SU-DHL-6 (cell line): ENCODE measurements at regions not wholly inside any gene's neighbourhood (a gene's known extent, or its start where the extent isn't known, plus 50 kb on each side); places are given as distances from the start of the nearest gene placed in this dataset.

Source experiments
- EZH2phosphoT487 ChIP-seq: fragments of 200-600 bp; sonication (generic), shearing (Covaris generic); conservative IDR thresholded peaks from 2 replicates; pipeline ENCODE4 v1.6.1; 2018; ENCODE audit warnings: mild to moderate bottlenecking, antibody characterized with exemption, low read length, moderate library complexity, mixed read lengths
- TF ChIP-seq, protein P1 (sequence below): fragments of 200-600 bp; sonication (generic); IDR thresholded peaks from one replicate; pipeline ENCODE4 v1.5.1; 2017; ENCODE audit warnings: antibody characterized with exemption, mild to moderate bottlenecking, low read length, moderate library complexity; ENCODE audit not compliant: insufficient read depth, poor library complexity, severe bottlenecking

GRCh38 chr16:64717871-64718270 is 404.0 kb downstream of the CDH11 start:
- TF ChIP-seq EZH2phosphoT487 = no peak
- TF ChIP-seq, protein P1, sequence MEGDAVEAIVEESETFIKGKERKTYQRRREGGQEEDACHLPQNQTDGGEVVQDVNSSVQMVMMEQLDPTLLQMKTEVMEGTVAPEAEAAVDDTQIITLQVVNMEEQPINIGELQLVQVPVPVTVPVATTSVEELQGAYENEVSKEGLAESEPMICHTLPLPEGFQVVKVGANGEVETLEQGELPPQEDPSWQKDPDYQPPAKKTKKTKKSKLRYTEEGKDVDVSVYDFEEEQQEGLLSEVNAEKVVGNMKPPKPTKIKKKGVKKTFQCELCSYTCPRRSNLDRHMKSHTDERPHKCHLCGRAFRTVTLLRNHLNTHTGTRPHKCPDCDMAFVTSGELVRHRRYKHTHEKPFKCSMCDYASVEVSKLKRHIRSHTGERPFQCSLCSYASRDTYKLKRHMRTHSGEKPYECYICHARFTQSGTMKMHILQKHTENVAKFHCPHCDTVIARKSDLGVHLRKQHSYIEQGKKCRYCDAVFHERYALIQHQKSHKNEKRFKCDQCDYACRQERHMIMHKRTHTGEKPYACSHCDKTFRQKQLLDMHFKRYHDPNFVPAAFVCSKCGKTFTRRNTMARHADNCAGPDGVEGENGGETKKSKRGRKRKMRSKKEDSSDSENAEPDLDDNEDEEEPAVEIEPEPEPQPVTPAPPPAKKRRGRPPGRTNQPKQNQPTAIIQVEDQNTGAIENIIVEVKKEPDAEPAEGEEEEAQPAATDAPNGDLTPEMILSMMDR = no peak
